ENCODE measurements at regions not wholly inside any gene's neighbourhood (a gene's known extent, or its start where the extent isn't known, plus 50 kb on each side); places are given as distances from the start of the nearest gene placed in this dataset.

- no peak for TF ChIP-seq POLR2A (IDR thresholded peaks at IDR 0.05)
- TF ChIP-seq, protein P1, sequence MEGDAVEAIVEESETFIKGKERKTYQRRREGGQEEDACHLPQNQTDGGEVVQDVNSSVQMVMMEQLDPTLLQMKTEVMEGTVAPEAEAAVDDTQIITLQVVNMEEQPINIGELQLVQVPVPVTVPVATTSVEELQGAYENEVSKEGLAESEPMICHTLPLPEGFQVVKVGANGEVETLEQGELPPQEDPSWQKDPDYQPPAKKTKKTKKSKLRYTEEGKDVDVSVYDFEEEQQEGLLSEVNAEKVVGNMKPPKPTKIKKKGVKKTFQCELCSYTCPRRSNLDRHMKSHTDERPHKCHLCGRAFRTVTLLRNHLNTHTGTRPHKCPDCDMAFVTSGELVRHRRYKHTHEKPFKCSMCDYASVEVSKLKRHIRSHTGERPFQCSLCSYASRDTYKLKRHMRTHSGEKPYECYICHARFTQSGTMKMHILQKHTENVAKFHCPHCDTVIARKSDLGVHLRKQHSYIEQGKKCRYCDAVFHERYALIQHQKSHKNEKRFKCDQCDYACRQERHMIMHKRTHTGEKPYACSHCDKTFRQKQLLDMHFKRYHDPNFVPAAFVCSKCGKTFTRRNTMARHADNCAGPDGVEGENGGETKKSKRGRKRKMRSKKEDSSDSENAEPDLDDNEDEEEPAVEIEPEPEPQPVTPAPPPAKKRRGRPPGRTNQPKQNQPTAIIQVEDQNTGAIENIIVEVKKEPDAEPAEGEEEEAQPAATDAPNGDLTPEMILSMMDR (IDR thresholded peaks at IDR 0.05) = no peak
Observed at GRCh38 chr4:34664051-34664450, 1580.3 kb downstream of the ARAP2 start.

Measured in adrenal gland (tissue), 5 donors.